ENCODE measurements at regions not wholly inside any gene's neighbourhood (a gene's known extent, or its start where the extent isn't known, plus 50 kb on each side); places are given as distances from the start of the nearest gene placed in this dataset.

- H3K27ac ChIP-seq: no peak overlapping the region
- no peaks in the 10 kb centered on the region for H3K9me3 ChIP-seq
- 82 to 89% methylated on average over 3 of the region's 3 CpGs for WGBS, 2 donors
- H3K27me3 ChIP-seq: no peaks in the 10 kb centered on the region
- no peak for DNase-seq
- H3K4me3 ChIP-seq (replicated peaks in 1 of 3): no peak overlapping the region
- no peaks in the 10 kb centered on the region for H3K4me1 ChIP-seq
- TF ChIP-seq CTCF (IDR thresholded peaks at IDR 0.05): no peak
- TF ChIP-seq POLR2A (IDR thresholded peaks at IDR 0.05): no peak
- intact Hi-C loops (cut with DNase I): no loop called here
- no peaks in the 10 kb centered on the region for H3K36me3 ChIP-seq
Observed at GRCh38 chr6:48695872-48696271, 584.9 kb upstream of the PTCHD4 start.

GRCh38 chr6:48691420-48691819 is 580.4 kb upstream of the PTCHD4 start:
- Histone ChIP-seq H3K27me3 (no peaks in the 10 kb centered on the region), H3K36me3 (no peaks in the 10 kb centered on the region), H3K4me3 (replicated peaks in 1 of 3) (no peak overlapping the region), H3K9me3 (no peaks in the 10 kb centered on the region), H3K4me1 (no peaks in the 10 kb centered on the region), H3K27ac (no peak overlapping the region)
- intact Hi-C loops (cut with DNase I): no loop called here
- TF ChIP-seq CTCF (IDR thresholded peaks at IDR 0.05) (no peak), POLR2A (IDR thresholded peaks at IDR 0.05) (no peak)
- 84 to 93% methylated on average over 2 of the region's 2 CpGs for WGBS, 2 donors
- DNase-seq: no peak

- Histone ChIP-seq H3K27ac (no peak overlapping the region), H3K4me3 (replicated peaks in 1 of 3) (no peak overlapping the region), H3K9me3 (no peaks in the 10 kb centered on the region), H3K4me1 (no peaks in the 10 kb centered on the region), H3K27me3 (no peaks in the 10 kb centered on the region), H3K36me3 (no peaks in the 10 kb centered on the region)
- no peak for DNase-seq
- no peak for TF ChIP-seq CTCF (IDR thresholded peaks at IDR 0.05)
- no peak for TF ChIP-seq POLR2A (IDR thresholded peaks at IDR 0.05)
- intact Hi-C loops (cut with DNase I): no loop called here
Observed at GRCh38 chr6:48689498-48689897, 578.5 kb upstream of the PTCHD4 start.

- intact Hi-C loops (cut with DNase I): no loop called here
- no peaks in the 10 kb centered on the region for H3K4me1 ChIP-seq
- H3K4me3 ChIP-seq (replicated peaks in 1 of 3): no peak overlapping the region
- H3K36me3 ChIP-seq: no peaks in the 10 kb centered on the region
- no peaks in the 10 kb centered on the region for H3K9me3 ChIP-seq
- no peak for DNase-seq
- WGBS, 2 donors: 88 to 92% methylated on average over 1 of the region's 1 CpG
- TF ChIP-seq POLR2A (IDR thresholded peaks at IDR 0.05) (no peak), CTCF (IDR thresholded peaks at IDR 0.05) (no peak)
- no peaks in the 10 kb centered on the region for H3K27me3 ChIP-seq
- no peak overlapping the region for H3K27ac ChIP-seq
Observed at GRCh38 chr6:48678390-48678789, 567.4 kb upstream of the PTCHD4 start.

GRCh38 chr6:48671505-48671904 is 560.5 kb upstream of the PTCHD4 start:
- no peak for TF ChIP-seq POLR2A (IDR thresholded peaks at IDR 0.05)
- no peak for TF ChIP-seq CTCF (IDR thresholded peaks at IDR 0.05)
- H3K4me1 ChIP-seq: no peaks in the 10 kb centered on the region
- H3K9me3 ChIP-seq: no peaks in the 10 kb centered on the region
- no peak for DNase-seq
- no peaks in the 10 kb centered on the region for H3K36me3 ChIP-seq
- no peak overlapping the region for H3K27ac ChIP-seq
- intact Hi-C loops (cut with DNase I): no loop called here
- no peaks in the 10 kb centered on the region for H3K27me3 ChIP-seq
- 74 to 79% methylated on average over 1 of the region's 1 CpG for WGBS, 2 donors
- H3K4me3 ChIP-seq (replicated peaks in 1 of 3): no peak overlapping the region
